Body of pancreas (tissue), 4 donors: ENCODE measurements at regions not wholly inside any gene's neighbourhood (a gene's known extent, or its start where the extent isn't known, plus 50 kb on each side); places are given as distances from the start of the nearest gene placed in this dataset.

Source experiments
- CTCF ChIP-seq, 7 experiments: fragments of 450-650 bp in 4 of 7; fragments of 200-600 bp in 3 of 7; sonication (generic) in 3 of 7; IDR thresholded peaks; one replicate each; pipeline ENCODE4 v1.5.1; 2016 to 2019; ENCODE audit warnings: antibody characterized with exemption in 7 of 7
- POLR2A ChIP-seq, 3 donors: fragments of 450-650 bp; IDR thresholded peaks; one replicate each; pipeline ENCODE4 v1.6.1; 2016; ENCODE audit warnings: antibody characterized with exemption in 3 of 3, mild to moderate bottlenecking in 2 of 3

- TF ChIP-seq CTCF (IDR thresholded peaks at IDR 0.05) (no peak), POLR2A (IDR thresholded peaks at IDR 0.05) (no peak)
Measured at GRCh38 chr17:70344386-70345060, 175.2 kb downstream of the KCNJ2 start.
